ENCODE measurements at regions not wholly inside any gene's neighbourhood (a gene's known extent, or its start where the extent isn't known, plus 50 kb on each side); places are given as distances from the start of the nearest gene placed in this dataset.

DNA sequence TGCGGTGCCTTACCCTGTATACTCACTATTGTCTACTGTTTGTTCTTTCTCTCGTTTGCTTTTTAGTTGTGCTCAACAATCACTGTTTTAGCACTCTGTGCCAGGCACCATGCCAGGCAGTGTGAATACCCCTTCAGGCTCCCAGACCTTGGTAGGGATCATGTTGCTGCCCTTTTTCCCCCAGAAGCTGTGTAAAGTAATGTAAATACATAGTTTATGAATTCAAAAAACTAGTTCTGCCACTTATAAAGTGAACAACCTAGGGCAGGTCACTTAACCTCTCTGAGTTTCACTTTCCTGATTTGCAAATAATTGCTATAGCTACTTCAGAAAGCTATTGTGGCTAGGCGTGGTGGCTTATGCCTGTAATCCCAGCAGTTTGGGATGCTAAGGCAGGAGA is 81.0 kb upstream of the CTSC start:
- no peak overlapping the region for H3K4me2 ChIP-seq
- H3K27ac ChIP-seq = no peak overlapping the region

DNA sequence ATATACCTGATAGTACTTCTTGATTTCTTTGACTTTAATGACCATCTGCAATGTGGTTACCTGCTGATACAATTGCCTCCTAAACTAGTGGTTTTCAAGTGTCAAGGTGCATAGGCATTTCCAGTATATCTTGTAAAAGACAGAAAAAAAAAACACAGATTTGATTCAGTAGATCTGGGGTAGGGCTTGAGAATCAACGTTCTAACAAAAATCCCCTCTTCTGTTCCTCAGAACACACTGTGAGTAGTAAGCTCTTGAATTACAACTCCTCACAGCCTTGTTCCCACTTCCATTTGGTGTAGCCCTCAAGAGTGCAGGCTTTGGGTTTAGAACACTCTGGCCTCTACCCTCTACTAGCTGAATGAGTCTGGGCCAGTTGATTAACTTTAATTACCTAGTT is 78.0 kb upstream of the CTSC start:
- no peaks in the 10 kb centered on the region for H3K27me3 ChIP-seq
- H3K4me3 ChIP-seq = no peak overlapping the region
- TF ChIP-seq, protein P1, sequence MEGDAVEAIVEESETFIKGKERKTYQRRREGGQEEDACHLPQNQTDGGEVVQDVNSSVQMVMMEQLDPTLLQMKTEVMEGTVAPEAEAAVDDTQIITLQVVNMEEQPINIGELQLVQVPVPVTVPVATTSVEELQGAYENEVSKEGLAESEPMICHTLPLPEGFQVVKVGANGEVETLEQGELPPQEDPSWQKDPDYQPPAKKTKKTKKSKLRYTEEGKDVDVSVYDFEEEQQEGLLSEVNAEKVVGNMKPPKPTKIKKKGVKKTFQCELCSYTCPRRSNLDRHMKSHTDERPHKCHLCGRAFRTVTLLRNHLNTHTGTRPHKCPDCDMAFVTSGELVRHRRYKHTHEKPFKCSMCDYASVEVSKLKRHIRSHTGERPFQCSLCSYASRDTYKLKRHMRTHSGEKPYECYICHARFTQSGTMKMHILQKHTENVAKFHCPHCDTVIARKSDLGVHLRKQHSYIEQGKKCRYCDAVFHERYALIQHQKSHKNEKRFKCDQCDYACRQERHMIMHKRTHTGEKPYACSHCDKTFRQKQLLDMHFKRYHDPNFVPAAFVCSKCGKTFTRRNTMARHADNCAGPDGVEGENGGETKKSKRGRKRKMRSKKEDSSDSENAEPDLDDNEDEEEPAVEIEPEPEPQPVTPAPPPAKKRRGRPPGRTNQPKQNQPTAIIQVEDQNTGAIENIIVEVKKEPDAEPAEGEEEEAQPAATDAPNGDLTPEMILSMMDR (IDR thresholded peaks at IDR 0.05; ENCODE audit: poor library complexity) = no peak
- no peak for TF ChIP-seq EZH2phosphoT487 (IDR thresholded peaks at IDR 0.05; ENCODE audit: low read depth, severe bottlenecking, unreplicated experiment)
- no peak for TF ChIP-seq EZH2 (IDR thresholded peaks at IDR 0.05; ENCODE audit: borderline replicate concordance)
- no peaks in the 10 kb centered on the region for H3K9me3 ChIP-seq (ENCODE audit: low read depth)
- H3K36me3 ChIP-seq (replicated peaks; ENCODE audit: insufficient read depth, low read depth) = no peaks in the 10 kb centered on the region
- no peaks in the 10 kb centered on the region for H3K79me2 ChIP-seq
- no peak overlapping the region for H2AFZ ChIP-seq
- no peak overlapping the region for H3K27ac ChIP-seq
- no peaks in the 10 kb centered on the region for H4K20me1 ChIP-seq (ENCODE audit: insufficient read depth, poor library complexity, severe bottlenecking)
- DNase-seq (ENCODE audit: low spot score) = no peak
- WGBS (ENCODE audit: low lambda C conversion rate, missing lambda C conversion rate) = 95% methylated on average over 1 of the region's 1 CpG
- H3K9me2 ChIP-seq (replicated peaks; ENCODE audit: insufficient read depth) = no peaks in the 10 kb centered on the region
- H3K4me1 ChIP-seq (ENCODE audit: insufficient read depth) = peaks cover 4% of the 10 kb centered on the region
- no peak overlapping the region for H3K4me2 ChIP-seq

More for the DNA sequence above, 81.0 kb upstream of the CTSC start:
- no peaks in the 10 kb centered on the region for H4K20me1 ChIP-seq (ENCODE audit: insufficient read depth, poor library complexity, severe bottlenecking)
- no peaks in the 10 kb centered on the region for H3K27me3 ChIP-seq
- no peak for DNase-seq (ENCODE audit: low spot score)
- TF ChIP-seq, protein P1 (IDR thresholded peaks at IDR 0.05; ENCODE audit: poor library complexity) = no peak
- no peak overlapping the region for H2AFZ ChIP-seq
- H3K79me2 ChIP-seq = no peaks in the 10 kb centered on the region
- 75% methylated on average over 3 of the region's 3 CpGs for WGBS (ENCODE audit: low lambda C conversion rate, missing lambda C conversion rate)
- H3K9me3 ChIP-seq (ENCODE audit: low read depth) = no peaks in the 10 kb centered on the region
- no peaks in the 10 kb centered on the region for H3K36me3 ChIP-seq (replicated peaks; ENCODE audit: insufficient read depth, low read depth)
- no peaks in the 10 kb centered on the region for H3K9me2 ChIP-seq (replicated peaks; ENCODE audit: insufficient read depth)
- no peak overlapping the region for H3K4me3 ChIP-seq
- H3K4me1 ChIP-seq (ENCODE audit: insufficient read depth) = peaks cover 4% of the 10 kb centered on the region

DNA sequence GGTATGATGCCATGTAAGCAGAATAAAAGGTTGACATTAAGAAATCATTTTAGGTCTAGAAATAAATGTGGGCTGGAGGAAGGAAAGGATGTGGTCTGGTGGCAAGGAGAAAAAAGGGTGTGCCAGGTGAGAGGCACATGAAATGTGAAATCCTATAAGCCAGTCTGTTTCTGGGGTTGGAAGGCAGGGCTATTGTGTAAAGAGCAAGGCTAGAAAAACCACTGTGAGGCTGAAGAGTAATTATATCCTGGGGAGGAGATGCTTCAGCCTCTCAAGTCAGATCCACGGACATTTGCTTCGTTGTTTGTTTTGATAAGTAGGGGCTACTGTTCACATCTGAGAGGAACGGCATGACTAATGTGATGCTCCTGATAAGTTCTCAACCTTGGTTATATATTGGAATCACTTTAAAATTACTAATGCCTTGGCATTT is 77.5 kb upstream of the CTSC start:
- H3K27ac ChIP-seq = no peak overlapping the region

More for the DNA sequence above, 77.5 kb upstream of the CTSC start:
- no peaks in the 10 kb centered on the region for H3K79me2 ChIP-seq
- no peaks in the 10 kb centered on the region for H3K36me3 ChIP-seq (replicated peaks; ENCODE audit: insufficient read depth, low read depth)
- no peak for TF ChIP-seq EZH2 (IDR thresholded peaks at IDR 0.05; ENCODE audit: borderline replicate concordance)
- TF ChIP-seq, protein P1 (IDR thresholded peaks at IDR 0.05; ENCODE audit: poor library complexity) = no peak
- TF ChIP-seq EZH2phosphoT487 (IDR thresholded peaks at IDR 0.05; ENCODE audit: low read depth, severe bottlenecking, unreplicated experiment) = no peak
- no peaks in the 10 kb centered on the region for H3K9me3 ChIP-seq (ENCODE audit: low read depth)
- no peaks in the 10 kb centered on the region for H3K27me3 ChIP-seq
- H3K9me2 ChIP-seq (replicated peaks; ENCODE audit: insufficient read depth) = no peaks in the 10 kb centered on the region
- H3K4me2 ChIP-seq = no peak overlapping the region
- H3K4me1 ChIP-seq (ENCODE audit: insufficient read depth) = peaks cover 4% of the 10 kb centered on the region
- no peaks in the 10 kb centered on the region for H4K20me1 ChIP-seq (ENCODE audit: insufficient read depth, poor library complexity, severe bottlenecking)
- H2AFZ ChIP-seq = no peak overlapping the region
- no peak overlapping the region for H3K4me3 ChIP-seq
- WGBS (ENCODE audit: low lambda C conversion rate, missing lambda C conversion rate) = 37% methylated on average over 3 of the region's 3 CpGs
- no peak for DNase-seq (ENCODE audit: low spot score)
